ENCODE measurements at regions not wholly inside any gene's neighbourhood (a gene's known extent, or its start where the extent isn't known, plus 50 kb on each side); places are given as distances from the start of the nearest gene placed in this dataset.
"Not testable (repeated sequence)": the region's sequence is repeated elsewhere in the genome, so short reads cannot be mapped to it uniquely, and the experiment has no call there.

DNA sequence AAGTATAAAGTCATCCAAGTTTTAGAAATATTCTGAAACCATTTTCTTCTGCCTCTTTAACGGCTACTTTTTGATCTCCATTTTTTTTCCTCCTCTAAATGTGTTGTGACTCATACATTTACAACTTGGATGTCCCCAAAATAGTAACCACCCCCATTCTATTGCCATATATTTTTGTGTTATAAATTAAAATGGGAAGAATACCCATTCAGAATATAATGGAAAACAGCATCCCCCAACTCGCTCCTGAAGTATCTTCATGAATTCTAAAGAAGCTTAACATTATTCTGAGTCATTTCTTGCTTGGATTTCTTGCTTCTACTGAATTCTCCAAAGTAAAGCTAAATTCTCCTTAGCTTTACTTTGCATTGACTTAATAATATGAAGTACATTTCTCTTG is 92.0 kb upstream of the PTPN13 start:
- Histone ChIP-seq H3K27ac (ENCODE audit: low read length) (no peak overlapping the region), H3K4me3 (ENCODE audit: low read length) (no peak overlapping the region), H3K27me3 (ENCODE audit: insufficient read depth, low read length) (no peaks in the 10 kb centered on the region), H3K9ac (ENCODE audit: low read depth, low read length) (no peak overlapping the region), H3K36me3 (ENCODE audit: insufficient read depth, low read depth, low read length) (no peaks in the 10 kb centered on the region), H3K9me3 (ENCODE audit: insufficient read depth, low read depth, low read length) (no peaks in the 10 kb centered on the region), H3K4me1 (ENCODE audit: insufficient read depth, low read length) (peaks cover 13% of the 10 kb centered on the region; the same call in 1 of the 2 replicates)

- Histone ChIP-seq H3K9me3 (ENCODE audit: insufficient read depth, low read depth, low read length) (no peaks in the 10 kb centered on the region), H3K27ac (ENCODE audit: low read length) (peak overlapping the region; percentile 58), H3K9ac (ENCODE audit: low read depth, low read length) (no peak overlapping the region), H3K4me1 (ENCODE audit: insufficient read depth, low read length) (peaks cover 17% of the 10 kb centered on the region; the same call in 1 of the 2 replicates), H3K27me3 (ENCODE audit: insufficient read depth, low read length) (no peaks in the 10 kb centered on the region), H3K36me3 (ENCODE audit: insufficient read depth, low read depth, low read length) (no peaks in the 10 kb centered on the region), H3K4me3 (ENCODE audit: low read length) (no peak overlapping the region)
These were observed 87.5 kb upstream of the PTPN13 start for GRCh38 chr4:86506591-86506990.

- H3K4me3 ChIP-seq (ENCODE audit: low read length): no peak overlapping the region
- H3K36me3 ChIP-seq (ENCODE audit: insufficient read depth, low read depth, low read length): no peaks in the 10 kb centered on the region
- peaks cover 17% of the 10 kb centered on the region; the same call in 1 of the 2 replicates for H3K4me1 ChIP-seq (ENCODE audit: insufficient read depth, low read length)
- H3K27me3 ChIP-seq (ENCODE audit: insufficient read depth, low read length): no peaks in the 10 kb centered on the region
- H3K9ac ChIP-seq (ENCODE audit: low read depth, low read length): no peak overlapping the region
- peaks cover 3% of the 10 kb centered on the region; the same call in 1 of the 2 replicates for H3K9me3 ChIP-seq (ENCODE audit: insufficient read depth, low read depth, low read length)
- H3K27ac ChIP-seq (ENCODE audit: low read length): no peak overlapping the region
These were observed 85.7 kb upstream of the PTPN13 start for GRCh38 chr4:86508436-86508835.

GRCh38 chr4:86511590-86511989 is 82.5 kb upstream of the PTPN13 start:
- H3K27ac ChIP-seq (ENCODE audit: low read length): no peak overlapping the region
- no peak overlapping the region for H3K9ac ChIP-seq (ENCODE audit: low read depth, low read length)
- no peak overlapping the region for H3K4me3 ChIP-seq (ENCODE audit: low read length)
- no peaks in the 10 kb centered on the region for H3K27me3 ChIP-seq (ENCODE audit: insufficient read depth, low read length)
- peaks cover 6% of the 10 kb centered on the region; the same call in 1 of the 2 replicates for H3K9me3 ChIP-seq (ENCODE audit: insufficient read depth, low read depth, low read length)
- H3K4me1 ChIP-seq (ENCODE audit: insufficient read depth, low read length): peaks cover 12% of the 10 kb centered on the region; the same call in 1 of the 2 replicates
- H3K36me3 ChIP-seq (ENCODE audit: insufficient read depth, low read depth, low read length): no peaks in the 10 kb centered on the region

DNA sequence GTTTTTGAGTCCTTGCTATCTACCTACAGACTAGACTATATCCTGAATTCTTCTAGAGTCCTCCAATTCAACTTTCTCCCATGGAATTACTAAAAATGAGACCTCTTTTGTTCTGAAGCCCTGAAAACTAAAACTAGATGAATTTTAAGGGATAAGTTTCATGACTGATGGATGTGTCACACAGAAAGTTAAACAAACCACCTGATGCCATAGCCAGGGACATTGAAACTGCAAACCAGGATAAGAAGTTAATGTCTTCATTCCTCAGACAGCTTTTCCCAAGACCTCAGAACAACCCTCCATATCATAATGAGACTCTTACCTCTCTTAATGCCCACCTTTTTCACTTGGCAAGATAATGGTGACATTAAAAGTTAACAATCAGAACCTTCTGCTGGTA is 81.5 kb upstream of the PTPN13 start:
- Histone ChIP-seq H3K36me3 (ENCODE audit: insufficient read depth, low read depth, low read length) (no peaks in the 10 kb centered on the region), H3K4me1 (ENCODE audit: insufficient read depth, low read length) (peaks cover 7% of the 10 kb centered on the region; the same call in 1 of the 2 replicates), H3K9ac (ENCODE audit: low read depth, low read length) (no peak overlapping the region), H3K4me3 (ENCODE audit: low read length) (no peak overlapping the region), H3K27me3 (ENCODE audit: insufficient read depth, low read length) (no peaks in the 10 kb centered on the region), H3K27ac (ENCODE audit: low read length) (no peak overlapping the region), H3K9me3 (ENCODE audit: insufficient read depth, low read depth, low read length) (peaks cover 10% of the 10 kb centered on the region; the same call in 1 of the 2 replicates)

GRCh38 chr4:86515963-86516362 is 78.2 kb upstream of the PTPN13 start:
- not testable (repeated sequence) for H3K4me3 ChIP-seq (ENCODE audit: low read length); H3K36me3 ChIP-seq (ENCODE audit: insufficient read depth, low read depth, low read length); H3K27ac ChIP-seq (ENCODE audit: low read length); H3K27me3 ChIP-seq (ENCODE audit: insufficient read depth, low read length); H3K9ac ChIP-seq (ENCODE audit: low read depth, low read length); H3K4me1 ChIP-seq (ENCODE audit: insufficient read depth, low read length)
- peaks cover 28% of the 10 kb centered on the region for H3K9me3 ChIP-seq (ENCODE audit: insufficient read depth, low read depth, low read length)

GRCh38 chr4:86521373-86521969 is 72.6 kb upstream of the PTPN13 start:
- Histone ChIP-seq H3K36me3 (ENCODE audit: insufficient read depth, low read depth, low read length) (no peaks in the 10 kb centered on the region), H3K4me3 (ENCODE audit: low read length) (no peak overlapping the region), H3K4me1 (ENCODE audit: insufficient read depth, low read length) (no peaks in the 10 kb centered on the region), H3K9me3 (ENCODE audit: insufficient read depth, low read depth, low read length) (peaks cover 25% of the 10 kb centered on the region; the same call in 1 of the 2 replicates), H3K27ac (ENCODE audit: low read length) (no peak overlapping the region), H3K9ac (ENCODE audit: low read depth, low read length) (no peak overlapping the region), H3K27me3 (ENCODE audit: insufficient read depth, low read length) (no peaks in the 10 kb centered on the region)

DNA sequence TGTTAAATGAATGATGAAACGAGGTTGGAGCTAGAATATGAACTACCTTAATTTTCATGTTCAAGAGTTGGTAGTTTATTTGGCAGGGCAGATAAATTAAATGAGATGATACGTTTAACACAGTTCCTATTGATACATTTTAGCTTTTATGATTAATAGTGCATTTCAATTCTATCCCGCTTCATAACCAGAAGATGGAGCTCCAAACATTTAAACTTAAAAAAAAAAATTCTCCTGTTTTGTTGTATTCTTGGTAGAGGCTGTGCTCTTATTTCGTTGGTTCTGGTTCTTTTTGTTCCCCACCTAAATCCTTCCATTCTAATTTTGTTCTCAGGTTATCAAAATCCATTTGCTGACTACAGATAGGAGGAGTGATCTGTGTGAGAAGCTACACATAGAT is 71.8 kb upstream of the PTPN13 start:
- Histone ChIP-seq H3K27ac (ENCODE audit: low read length) (no peak overlapping the region), H3K9ac (ENCODE audit: low read depth, low read length) (no peak overlapping the region), H3K9me3 (ENCODE audit: insufficient read depth, low read depth, low read length) (peaks cover 20% of the 10 kb centered on the region; the same call in 1 of the 2 replicates), H3K4me1 (ENCODE audit: insufficient read depth, low read length) (no peaks in the 10 kb centered on the region), H3K4me3 (ENCODE audit: low read length) (no peak overlapping the region), H3K27me3 (ENCODE audit: insufficient read depth, low read length) (no peaks in the 10 kb centered on the region), H3K36me3 (ENCODE audit: insufficient read depth, low read depth, low read length) (no peaks in the 10 kb centered on the region)

DNA sequence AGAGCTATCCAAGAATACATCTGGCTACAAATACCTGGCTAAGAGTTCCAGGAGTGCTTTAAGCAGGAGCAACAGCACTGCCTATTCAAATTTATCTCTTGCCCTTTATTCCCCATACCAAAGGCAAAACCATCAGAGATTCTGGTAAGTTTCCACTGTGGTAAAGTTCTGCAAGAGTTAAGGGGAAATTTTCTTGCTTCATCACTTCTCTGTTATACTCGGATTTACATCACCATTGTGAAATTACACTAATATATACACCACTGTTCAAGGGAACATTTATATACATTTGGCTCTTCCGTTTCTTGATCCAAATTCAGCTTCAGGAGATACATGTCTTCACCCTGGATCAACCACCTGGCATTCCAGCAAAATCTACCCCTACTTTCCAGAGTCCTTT is 70.8 kb upstream of the PTPN13 start:
- Histone ChIP-seq H3K4me3 (ENCODE audit: low read length) (no peak overlapping the region), H3K36me3 (ENCODE audit: insufficient read depth, low read depth, low read length) (no peaks in the 10 kb centered on the region), H3K27ac (ENCODE audit: low read length) (no peak overlapping the region), H3K9ac (ENCODE audit: low read depth, low read length) (no peak overlapping the region), H3K4me1 (ENCODE audit: insufficient read depth, low read length) (no peaks in the 10 kb centered on the region), H3K9me3 (ENCODE audit: insufficient read depth, low read depth, low read length) (peaks cover 20% of the 10 kb centered on the region; the same call in 1 of the 2 replicates), H3K27me3 (ENCODE audit: insufficient read depth, low read length) (no peaks in the 10 kb centered on the region)

DNA sequence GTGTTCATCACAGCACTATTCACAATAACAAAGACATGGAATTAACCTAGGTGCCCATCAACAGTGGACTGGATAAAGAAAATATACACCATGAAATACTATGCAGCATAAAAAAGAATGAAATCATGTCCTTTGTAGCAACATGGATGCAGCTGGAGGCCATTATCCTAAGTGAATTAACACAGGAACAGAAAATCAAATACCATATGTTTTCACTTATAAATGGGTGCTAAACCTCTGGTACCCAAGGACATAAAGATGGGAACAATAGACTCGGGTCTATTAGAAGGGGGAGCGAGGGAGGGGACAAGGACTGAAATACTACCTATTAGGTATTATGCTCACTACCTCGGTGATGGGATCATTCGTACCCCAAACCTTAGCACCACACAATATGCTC is 66.4 kb upstream of the PTPN13 start:
- not testable (repeated sequence) for H3K36me3 ChIP-seq (ENCODE audit: insufficient read depth, low read depth, low read length); H3K9me3 ChIP-seq (ENCODE audit: insufficient read depth, low read depth, low read length); H3K27ac ChIP-seq (ENCODE audit: low read length); H3K9ac ChIP-seq (ENCODE audit: low read depth, low read length); H3K4me3 ChIP-seq (ENCODE audit: low read length); H3K27me3 ChIP-seq (ENCODE audit: insufficient read depth, low read length); H3K4me1 ChIP-seq (ENCODE audit: insufficient read depth, low read length)

- no peaks in the 10 kb centered on the region for H3K4me1 ChIP-seq (ENCODE audit: insufficient read depth, low read length)
- H3K27me3 ChIP-seq (ENCODE audit: insufficient read depth, low read length): no peaks in the 10 kb centered on the region
- no peak overlapping the region for H3K27ac ChIP-seq (ENCODE audit: low read length)
- no peak overlapping the region for H3K9ac ChIP-seq (ENCODE audit: low read depth, low read length)
- H3K9me3 ChIP-seq (ENCODE audit: insufficient read depth, low read depth, low read length): no peaks in the 10 kb centered on the region
- H3K36me3 ChIP-seq (ENCODE audit: insufficient read depth, low read depth, low read length): no peaks in the 10 kb centered on the region
- no peak overlapping the region for H3K4me3 ChIP-seq (ENCODE audit: low read length)
These were observed 64.7 kb upstream of the PTPN13 start for GRCh38 chr4:86529436-86529835.

DNA sequence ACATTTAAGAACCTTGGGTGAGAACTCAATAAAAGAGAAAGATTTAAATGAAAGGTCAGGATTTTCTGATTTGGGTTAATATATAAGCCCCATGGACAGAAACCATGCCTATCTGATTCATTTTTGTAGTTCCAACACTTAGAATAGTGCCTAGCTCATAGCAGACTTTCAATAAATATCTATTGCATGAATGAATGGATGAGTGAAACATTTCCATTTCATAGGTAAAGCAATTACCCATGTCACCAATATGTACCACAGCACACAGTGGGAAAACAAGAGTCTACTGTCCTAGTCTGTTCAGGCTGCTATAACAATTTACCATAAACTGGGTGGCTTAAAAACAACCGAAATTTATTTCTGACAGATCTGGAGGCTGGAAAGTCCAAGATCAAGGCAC is 63.9 kb upstream of the PTPN13 start:
- Histone ChIP-seq H3K9me3 (ENCODE audit: insufficient read depth, low read depth, low read length) (no peaks in the 10 kb centered on the region), H3K9ac (ENCODE audit: low read depth, low read length) (no peak overlapping the region), H3K27me3 (ENCODE audit: insufficient read depth, low read length) (no peaks in the 10 kb centered on the region), H3K36me3 (ENCODE audit: insufficient read depth, low read depth, low read length) (no peaks in the 10 kb centered on the region), H3K27ac (ENCODE audit: low read length) (no peak overlapping the region), H3K4me3 (ENCODE audit: low read length) (no peak overlapping the region), H3K4me1 (ENCODE audit: insufficient read depth, low read length) (no peaks in the 10 kb centered on the region)
